ENCODE measurements at regions not wholly inside any gene's neighbourhood (a gene's known extent, or its start where the extent isn't known, plus 50 kb on each side); places are given as distances from the start of the nearest gene placed in this dataset.

DNA sequence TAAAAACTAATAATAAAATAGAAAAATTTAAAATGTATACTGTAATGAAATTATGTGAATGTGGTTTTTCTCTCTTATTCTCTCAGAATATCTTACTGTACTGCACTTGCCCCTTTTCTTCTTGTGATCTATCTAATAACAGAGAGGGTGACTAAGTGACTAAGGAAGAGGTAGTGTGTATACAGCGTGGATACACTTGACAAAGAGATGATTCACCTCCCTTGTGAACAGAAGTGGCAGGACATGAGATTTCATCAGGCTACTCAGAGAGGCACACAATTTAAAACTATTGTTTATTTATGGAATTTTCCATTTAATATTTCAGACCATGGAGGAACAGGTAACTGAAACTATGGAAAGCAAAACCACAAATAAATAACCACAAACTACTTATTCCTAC lies 806.6 kb upstream of the GHITM start:
- no peaks in the 10 kb centered on the region for H3K9me3 ChIP-seq (ENCODE audit: insufficient read depth in 2 of 2, low read depth in 1 of 2, low read length in 1 of 2)
- no peaks in the 10 kb centered on the region for H3K79me2 ChIP-seq (ENCODE audit: control insufficient read depth in 1 of 2, insufficient read depth in 2 of 2, low read length in 2 of 2)
- no peak overlapping the region for H3K14ac ChIP-seq (ENCODE audit: insufficient read length)
- no peak overlapping the region for H2AK5ac ChIP-seq (ENCODE audit: low read depth, low read length)
- no peak overlapping the region for H2AFZ ChIP-seq (ENCODE audit: low read length)
- no peak overlapping the region for H3K4ac ChIP-seq (replicated peaks; ENCODE audit: insufficient read length, low read depth, low read length)
- H4K91ac ChIP-seq (replicated peaks; ENCODE audit: insufficient read length, low read length): no peak overlapping the region
- H3K79me1 ChIP-seq (ENCODE audit: low read depth, low read length): no peaks in the 10 kb centered on the region
- no peaks in the 10 kb centered on the region for H3K27me3 ChIP-seq (replicated peaks in 1 of 4; ENCODE audit: control insufficient read depth in 3 of 4, extremely low read depth in 1 of 4, insufficient read depth in 3 of 4, low read length in 3 of 4)
- H3K23me2 ChIP-seq (ENCODE audit: low read depth, low read length): no peaks in the 10 kb centered on the region
- no peak overlapping the region for H3K56ac ChIP-seq (replicated peaks; ENCODE audit: insufficient read length, low read depth, low read length)
- H4K5ac ChIP-seq (ENCODE audit: insufficient read length, low read depth, low read length): no peak overlapping the region
- 82% methylated on average over 1 of the region's 1 CpG; no CpG with 5 or more reads in 1 of the 2 experiments for WGBS, 2 experiments (ENCODE audit: extremely low coverage in 1 of 2, insufficient coverage in 1 of 2, insufficient read length in 1 of 2, insufficient replicate concordance in 2 of 2, low coverage in 1 of 2, low lambda C conversion rate in 2 of 2, missing lambda C conversion rate in 1 of 2)
- ChIA-PET POLR2A (ENCODE audit: partially characterized antibody) (no interaction called here), CTCF (ENCODE audit: partially characterized antibody) (interaction anchor here (0.7 kb wide), 1 partner anchor 632 kb away, joined by 3 read pairs; no protein-coding TSS in a partner anchor)
- H2BK15ac ChIP-seq (ENCODE audit: low read length): no peak overlapping the region
- no peaks in the 10 kb centered on the region for H4K20me1 ChIP-seq (replicated peaks in 1 of 2; ENCODE audit: control insufficient read depth in 1 of 2, insufficient read depth in 2 of 2, low read length in 2 of 2)
- no peaks in the 10 kb centered on the region for H3K4me1 ChIP-seq (replicated peaks in 1 of 4; ENCODE audit: control insufficient read depth in 3 of 4, insufficient read depth in 4 of 4, low read length in 3 of 4)
- no peak overlapping the region for H3K9ac ChIP-seq (replicated peaks in 1 of 4; ENCODE audit: extremely low read depth in 1 of 4, low read depth in 3 of 4, low read length in 3 of 4)
- no peak overlapping the region for H2BK120ac ChIP-seq (replicated peaks; ENCODE audit: low read depth, low read length)
- H2BK20ac ChIP-seq (ENCODE audit: low read length): no peak overlapping the region
- no peaks in the 10 kb centered on the region for H3K36me3 ChIP-seq (ENCODE audit: control insufficient read depth in 2 of 4, insufficient read depth in 4 of 4, low read length in 3 of 4)
- no peak overlapping the region for H3K23ac ChIP-seq (ENCODE audit: insufficient read length)
- no peak overlapping the region for H3K27ac ChIP-seq (ENCODE audit: low read depth, low read length)
- FAIRE-seq (no peak), DNase-seq (ENCODE audit: low read depth in 1 of 2, low spot score in 2 of 2) (no peak)
- no peak overlapping the region for H2BK12ac ChIP-seq (ENCODE audit: low read depth, low read length)
- H4K8ac ChIP-seq (ENCODE audit: extremely low read depth, insufficient read depth, low read length): no peak overlapping the region
- no peak overlapping the region for H3K4me2 ChIP-seq (ENCODE audit: insufficient read depth in 1 of 2, low read depth in 2 of 2, low read length in 2 of 2)
- no peak overlapping the region for H3K4me3 ChIP-seq (ENCODE audit: extremely low read depth in 1 of 4, insufficient read depth in 2 of 4, low read depth in 3 of 4, low read length in 4 of 4)
- no peak overlapping the region for H3K18ac ChIP-seq (ENCODE audit: extremely low read depth, low read length)
- no peak overlapping the region for H2BK5ac ChIP-seq (ENCODE audit: low read depth, low read length)
- no peak for TF ChIP-seq HDAC2 (IDR thresholded peaks at IDR 0.05; ENCODE audit: borderline replicate concordance in 1 of 2, low read depth in 2 of 2, low read length in 2 of 2)
- TF ChIP-seq RNF2 (IDR thresholded peaks at IDR 0.05; ENCODE audit: borderline replicate concordance, low read depth, low read length, missing control alignments, poor library complexity, severe bottlenecking): no peak
- TF ChIP-seq CHD1 (IDR thresholded peaks at IDR 0.05; ENCODE audit: low read depth, low read length): no peak
- no peak for TF ChIP-seq CBX5 (IDR thresholded peaks at IDR 0.05; ENCODE audit: low read depth, low read length)
- TF ChIP-seq SIRT6 (IDR thresholded peaks at IDR 0.05; ENCODE audit: low read length): no peak
